OCI-LY1 (cell line): ENCODE measurements at regions not wholly inside any gene's neighbourhood (a gene's known extent, or its start where the extent isn't known, plus 50 kb on each side); places are given as distances from the start of the nearest gene placed in this dataset.

Experiments
- EZH2 ChIP-seq: fragments of 200-600 bp; sonication (generic), shearing (Covaris generic); IDR thresholded peaks from 2 replicates; pipeline ENCODE4 v1.8.0; 2017; ENCODE audit warnings: borderline replicate concordance, mixed run types, mild to moderate bottlenecking, antibody characterized with exemption, low read length, moderate library complexity, mixed read lengths
- TF ChIP-seq, protein P1 (sequence below): fragments of 200-600 bp; sonication (generic), shearing (Covaris generic); IDR thresholded peaks from 2 replicates; pipeline ENCODE4 v1.5.1; 2017; ENCODE audit warnings: mild to moderate bottlenecking, antibody characterized with exemption, low read length, moderate library complexity, mixed read lengths

DNA sequence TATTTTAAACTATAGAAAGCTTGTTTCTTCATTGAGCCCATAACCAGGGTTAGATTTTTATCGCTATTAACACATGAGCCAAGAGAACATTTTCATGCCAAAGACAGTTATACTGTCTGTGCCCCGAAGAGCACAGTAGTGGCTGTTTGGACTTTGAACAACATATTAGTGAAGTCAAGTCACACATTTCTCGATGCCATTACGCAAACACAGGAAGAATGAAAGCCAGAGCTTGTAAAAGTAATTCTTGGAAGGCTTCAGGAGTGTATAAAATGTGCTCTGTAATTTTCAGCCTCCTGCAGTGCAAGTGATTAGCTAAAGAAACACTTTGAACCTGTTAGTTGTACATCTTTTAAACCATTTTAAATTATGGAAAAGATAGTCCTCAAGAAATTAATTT, 590.7 kb upstream of the PITX2 start:
- TF ChIP-seq, protein P1, sequence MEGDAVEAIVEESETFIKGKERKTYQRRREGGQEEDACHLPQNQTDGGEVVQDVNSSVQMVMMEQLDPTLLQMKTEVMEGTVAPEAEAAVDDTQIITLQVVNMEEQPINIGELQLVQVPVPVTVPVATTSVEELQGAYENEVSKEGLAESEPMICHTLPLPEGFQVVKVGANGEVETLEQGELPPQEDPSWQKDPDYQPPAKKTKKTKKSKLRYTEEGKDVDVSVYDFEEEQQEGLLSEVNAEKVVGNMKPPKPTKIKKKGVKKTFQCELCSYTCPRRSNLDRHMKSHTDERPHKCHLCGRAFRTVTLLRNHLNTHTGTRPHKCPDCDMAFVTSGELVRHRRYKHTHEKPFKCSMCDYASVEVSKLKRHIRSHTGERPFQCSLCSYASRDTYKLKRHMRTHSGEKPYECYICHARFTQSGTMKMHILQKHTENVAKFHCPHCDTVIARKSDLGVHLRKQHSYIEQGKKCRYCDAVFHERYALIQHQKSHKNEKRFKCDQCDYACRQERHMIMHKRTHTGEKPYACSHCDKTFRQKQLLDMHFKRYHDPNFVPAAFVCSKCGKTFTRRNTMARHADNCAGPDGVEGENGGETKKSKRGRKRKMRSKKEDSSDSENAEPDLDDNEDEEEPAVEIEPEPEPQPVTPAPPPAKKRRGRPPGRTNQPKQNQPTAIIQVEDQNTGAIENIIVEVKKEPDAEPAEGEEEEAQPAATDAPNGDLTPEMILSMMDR, result no peak
- no peak for TF ChIP-seq EZH2
